ENCODE measurements at regions not wholly inside any gene's neighbourhood (a gene's known extent, or its start where the extent isn't known, plus 50 kb on each side); places are given as distances from the start of the nearest gene placed in this dataset.

GRCh38 chr3:61438253-61439121 lies 122.9 kb upstream of the PTPRG start:
- TF ChIP-seq, protein P1, sequence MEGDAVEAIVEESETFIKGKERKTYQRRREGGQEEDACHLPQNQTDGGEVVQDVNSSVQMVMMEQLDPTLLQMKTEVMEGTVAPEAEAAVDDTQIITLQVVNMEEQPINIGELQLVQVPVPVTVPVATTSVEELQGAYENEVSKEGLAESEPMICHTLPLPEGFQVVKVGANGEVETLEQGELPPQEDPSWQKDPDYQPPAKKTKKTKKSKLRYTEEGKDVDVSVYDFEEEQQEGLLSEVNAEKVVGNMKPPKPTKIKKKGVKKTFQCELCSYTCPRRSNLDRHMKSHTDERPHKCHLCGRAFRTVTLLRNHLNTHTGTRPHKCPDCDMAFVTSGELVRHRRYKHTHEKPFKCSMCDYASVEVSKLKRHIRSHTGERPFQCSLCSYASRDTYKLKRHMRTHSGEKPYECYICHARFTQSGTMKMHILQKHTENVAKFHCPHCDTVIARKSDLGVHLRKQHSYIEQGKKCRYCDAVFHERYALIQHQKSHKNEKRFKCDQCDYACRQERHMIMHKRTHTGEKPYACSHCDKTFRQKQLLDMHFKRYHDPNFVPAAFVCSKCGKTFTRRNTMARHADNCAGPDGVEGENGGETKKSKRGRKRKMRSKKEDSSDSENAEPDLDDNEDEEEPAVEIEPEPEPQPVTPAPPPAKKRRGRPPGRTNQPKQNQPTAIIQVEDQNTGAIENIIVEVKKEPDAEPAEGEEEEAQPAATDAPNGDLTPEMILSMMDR (tag by site-specific recombination; IDR thresholded peaks at IDR 0.05) = no peak
- TF ChIP-seq TCF7L2 (IDR thresholded peaks at IDR 0.05; ENCODE audit: borderline replicate concordance, low read depth, low read length) (peak; percentile 72), ZNF560 (tag by site-specific recombination; IDR thresholded peaks at IDR 0.05; ENCODE audit: borderline replicate concordance) (no peak)

Data from HEK293 (cell line).